ENCODE measurements at regions not wholly inside any gene's neighbourhood (a gene's known extent, or its start where the extent isn't known, plus 50 kb on each side); places are given as distances from the start of the nearest gene placed in this dataset.

GRCh38 chr2:104704496-104705245 is 149.2 kb upstream of the POU3F3 start:
- no peak for TF ChIP-seq POLR2A (IDR thresholded peaks at IDR 0.05)
- TF ChIP-seq, protein P1, sequence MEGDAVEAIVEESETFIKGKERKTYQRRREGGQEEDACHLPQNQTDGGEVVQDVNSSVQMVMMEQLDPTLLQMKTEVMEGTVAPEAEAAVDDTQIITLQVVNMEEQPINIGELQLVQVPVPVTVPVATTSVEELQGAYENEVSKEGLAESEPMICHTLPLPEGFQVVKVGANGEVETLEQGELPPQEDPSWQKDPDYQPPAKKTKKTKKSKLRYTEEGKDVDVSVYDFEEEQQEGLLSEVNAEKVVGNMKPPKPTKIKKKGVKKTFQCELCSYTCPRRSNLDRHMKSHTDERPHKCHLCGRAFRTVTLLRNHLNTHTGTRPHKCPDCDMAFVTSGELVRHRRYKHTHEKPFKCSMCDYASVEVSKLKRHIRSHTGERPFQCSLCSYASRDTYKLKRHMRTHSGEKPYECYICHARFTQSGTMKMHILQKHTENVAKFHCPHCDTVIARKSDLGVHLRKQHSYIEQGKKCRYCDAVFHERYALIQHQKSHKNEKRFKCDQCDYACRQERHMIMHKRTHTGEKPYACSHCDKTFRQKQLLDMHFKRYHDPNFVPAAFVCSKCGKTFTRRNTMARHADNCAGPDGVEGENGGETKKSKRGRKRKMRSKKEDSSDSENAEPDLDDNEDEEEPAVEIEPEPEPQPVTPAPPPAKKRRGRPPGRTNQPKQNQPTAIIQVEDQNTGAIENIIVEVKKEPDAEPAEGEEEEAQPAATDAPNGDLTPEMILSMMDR (IDR thresholded peaks at IDR 0.05) = no peak
